Right renal cortex interstitium (tissue), 3 donors: ENCODE measurements at regions not wholly inside any gene's neighbourhood (a gene's known extent, or its start where the extent isn't known, plus 50 kb on each side); places are given as distances from the start of the nearest gene placed in this dataset.
"Not testable (repeated sequence)": the region's sequence is repeated elsewhere in the genome, so short reads cannot be mapped to it uniquely, and the experiment has no call there.

Source experiments
- DNase-seq, 3 donors: peaks; one replicate each; pipeline ENCODE4 v3.0.0-alpha.2; 2013; ENCODE audit warnings: low read depth in 3 of 3, low spot score in 2 of 3

DNA sequence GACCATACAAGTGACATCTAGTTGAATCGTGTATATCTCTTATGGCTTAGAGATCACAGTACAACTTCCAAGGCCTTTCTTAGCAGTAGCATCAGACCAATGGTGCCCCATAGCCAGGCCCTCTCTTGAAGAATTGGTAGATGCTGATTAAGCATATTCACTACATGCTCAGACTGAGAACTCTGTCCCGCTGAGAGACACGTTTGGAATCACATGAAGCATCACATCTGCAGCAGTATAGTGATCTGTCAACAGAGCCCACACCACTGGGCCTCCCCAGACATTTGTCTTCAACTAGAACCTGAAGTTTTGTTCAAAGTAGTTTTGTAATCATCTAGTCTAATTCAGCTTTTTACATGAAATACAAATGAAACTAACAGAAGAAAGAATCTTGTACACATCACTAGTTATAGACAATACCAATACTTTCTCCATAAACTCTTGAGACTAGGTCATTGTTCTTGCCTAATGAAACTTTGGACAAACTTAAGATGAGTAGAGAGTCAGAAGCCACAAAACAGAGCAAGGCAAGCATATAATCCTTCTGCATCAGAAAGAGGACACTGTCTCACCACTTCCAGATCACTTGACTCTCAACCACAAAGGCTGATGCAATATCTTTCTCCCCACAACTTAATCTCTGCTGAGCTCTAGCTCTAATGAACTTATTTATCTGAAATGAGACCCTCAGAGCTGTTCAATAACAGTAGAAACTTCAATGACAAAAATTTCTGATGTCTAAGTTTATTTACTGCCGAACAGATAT is 182.7 kb downstream of the TBX18 start:
- no peak for DNase-seq

GRCh38 chr6:84579404-84579803 is 185.0 kb downstream of the TBX18 start:
- DNase-seq: no peak

DNA sequence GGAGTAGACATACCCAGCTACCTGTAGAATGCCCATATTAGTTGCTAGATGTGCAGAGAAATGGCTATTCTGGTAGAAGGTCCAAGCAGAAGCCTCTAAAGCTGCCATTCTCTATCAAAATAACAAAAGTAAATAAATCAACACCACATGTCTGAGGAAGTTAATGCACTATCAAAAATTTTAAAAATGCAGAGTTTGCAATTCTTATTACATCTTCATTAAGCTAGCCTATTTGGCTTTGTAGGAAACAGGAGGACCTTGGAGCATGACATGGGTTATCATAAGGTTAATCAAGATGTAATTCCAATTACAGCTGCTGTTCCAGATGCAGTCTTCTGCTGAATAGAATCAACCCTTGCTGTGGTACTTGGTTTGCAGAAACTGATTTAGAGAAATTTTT is 188.4 kb downstream of the TBX18 start:
- DNase-seq: no peak

DNA sequence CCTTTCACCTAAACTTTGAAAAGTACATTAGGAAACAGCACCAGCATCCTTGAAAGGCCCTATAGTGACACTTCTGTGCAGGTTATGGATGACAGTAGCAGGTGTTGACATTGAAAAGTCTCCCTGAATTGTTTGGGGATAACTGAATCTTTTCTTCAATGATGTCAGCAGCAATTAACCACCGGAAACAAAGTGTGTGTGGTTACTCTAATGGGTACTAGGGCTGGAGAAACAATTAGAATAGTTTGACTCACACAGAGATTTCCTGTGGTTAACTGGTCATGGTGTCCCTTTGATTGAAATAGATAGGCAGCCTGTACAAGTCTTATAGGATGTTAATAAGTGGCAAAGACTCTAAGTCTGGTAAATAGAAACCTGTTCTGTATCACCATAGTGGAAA is 189.1 kb downstream of the TBX18 start:
- DNase-seq: no peak

- no peak for DNase-seq
These were observed 194.5 kb downstream of the TBX18 start for GRCh38 chr6:84569882-84570281.

DNA sequence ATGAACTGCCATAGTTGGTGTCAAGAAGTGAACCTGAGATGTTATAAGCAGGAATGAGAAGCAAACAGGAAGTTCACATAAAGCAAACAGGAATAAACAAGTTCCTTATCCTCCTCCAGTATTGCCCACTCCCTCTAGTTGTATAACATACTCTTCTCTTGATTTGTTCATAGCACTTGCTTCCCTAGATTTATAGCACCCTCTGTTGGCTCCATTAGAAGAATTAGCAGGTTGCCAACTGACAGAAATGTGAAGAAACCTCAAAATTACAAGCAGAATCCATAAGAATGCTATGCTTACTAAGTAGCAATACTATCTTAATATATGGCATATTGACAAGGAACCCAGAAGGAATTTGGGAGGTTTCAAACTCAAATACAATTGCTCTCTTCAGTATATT is 195.4 kb downstream of the TBX18 start:
- DNase-seq: no peak

GRCh38 chr6:84565718-84566117 is 198.7 kb downstream of the TBX18 start:
- DNase-seq: not testable (repeated sequence)

DNA sequence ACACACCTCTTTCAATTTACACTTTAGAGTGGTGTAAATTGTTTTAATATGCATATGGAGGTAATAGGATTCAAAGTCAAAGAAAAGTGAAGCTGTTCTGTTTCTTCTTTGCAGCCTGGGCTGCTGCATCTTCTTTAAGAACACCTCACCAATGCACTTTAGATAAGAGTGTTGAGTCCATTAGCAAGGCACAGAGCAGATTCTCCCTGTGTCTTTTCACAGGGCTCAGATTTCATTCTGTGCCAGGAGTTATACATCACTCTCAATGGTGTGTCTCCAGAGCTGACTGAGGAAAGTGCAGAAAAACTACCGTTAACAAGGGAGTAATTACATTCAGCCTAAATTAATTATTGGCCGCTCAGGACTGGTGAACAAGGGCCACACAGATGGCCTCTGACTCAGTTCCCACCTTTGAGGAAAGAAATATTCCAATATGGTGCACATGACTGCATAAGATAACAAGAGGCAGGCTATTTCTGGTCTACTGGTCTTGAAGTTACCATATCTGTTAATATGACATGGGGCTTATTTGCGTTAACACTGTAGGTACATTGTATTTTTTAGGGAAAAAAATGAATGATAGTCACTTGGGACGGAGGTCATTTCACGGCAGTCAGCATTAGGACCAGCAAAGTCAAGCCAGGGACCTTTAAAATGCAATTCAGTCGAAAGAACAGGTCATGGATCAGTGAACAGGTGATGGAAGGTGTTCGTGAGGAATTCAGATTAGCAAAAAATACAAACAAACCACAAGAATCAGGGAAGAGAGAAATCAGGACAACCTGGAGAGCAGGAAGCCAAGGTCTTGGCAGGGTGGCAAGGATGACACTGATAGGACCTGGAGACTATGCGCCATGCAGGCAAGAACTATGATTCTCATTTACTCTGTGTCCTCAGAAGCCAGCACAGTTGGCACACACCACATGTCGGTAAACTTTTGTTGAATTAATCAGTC is 203.7 kb downstream of the TBX18 start:
- DNase-seq: no peak

- DNase-seq: no peak
These were observed 207.7 kb downstream of the TBX18 start for GRCh38 chr6:84556541-84557335.

DNA sequence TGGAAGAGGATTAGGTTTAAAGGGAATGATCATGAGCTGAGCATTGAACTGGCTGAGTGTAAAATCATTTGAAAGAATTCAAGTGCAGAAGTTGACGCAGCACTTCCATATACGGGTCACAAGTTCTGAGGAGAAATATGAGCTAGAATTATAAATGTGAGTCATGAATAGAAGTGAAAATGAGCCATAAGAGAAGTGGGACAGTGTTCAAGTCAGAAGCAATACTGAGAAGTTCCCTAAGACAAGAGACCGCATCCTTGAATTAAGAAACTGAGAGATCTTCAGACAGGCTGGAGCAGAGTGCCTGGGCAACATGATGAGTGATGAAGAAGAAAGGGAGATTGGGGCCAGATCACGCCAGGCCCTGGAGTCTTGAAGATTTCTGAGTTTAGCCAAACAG is 209.7 kb downstream of the TBX18 start:
- no peak for DNase-seq

DNA sequence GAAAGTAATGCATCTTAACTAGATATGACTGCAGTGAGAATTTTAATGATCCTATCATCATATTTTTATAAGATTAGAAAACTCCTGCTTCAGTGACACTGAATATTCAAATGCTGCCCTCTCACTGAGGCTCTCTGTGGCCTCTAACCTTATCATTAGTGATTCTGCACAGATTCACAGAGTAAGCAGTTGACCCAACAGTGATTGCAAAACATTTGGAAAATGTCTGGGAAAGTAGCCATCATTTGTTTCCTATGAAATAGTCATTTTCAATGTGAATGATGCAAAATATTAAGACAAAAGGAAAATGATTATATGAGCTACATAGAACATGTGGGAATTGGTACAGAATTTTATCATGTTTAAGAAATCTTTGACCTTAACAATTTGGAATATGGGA is 210.3 kb downstream of the TBX18 start:
- DNase-seq: no peak

- no peak for DNase-seq
These were observed 210.9 kb downstream of the TBX18 start for GRCh38 chr6:84553527-84553926.

GRCh38 chr6:84551797-84552196 is 212.6 kb downstream of the TBX18 start:
- no peak for DNase-seq

GRCh38 chr6:84549917-84550316 is 214.5 kb downstream of the TBX18 start:
- no peak for DNase-seq

DNA sequence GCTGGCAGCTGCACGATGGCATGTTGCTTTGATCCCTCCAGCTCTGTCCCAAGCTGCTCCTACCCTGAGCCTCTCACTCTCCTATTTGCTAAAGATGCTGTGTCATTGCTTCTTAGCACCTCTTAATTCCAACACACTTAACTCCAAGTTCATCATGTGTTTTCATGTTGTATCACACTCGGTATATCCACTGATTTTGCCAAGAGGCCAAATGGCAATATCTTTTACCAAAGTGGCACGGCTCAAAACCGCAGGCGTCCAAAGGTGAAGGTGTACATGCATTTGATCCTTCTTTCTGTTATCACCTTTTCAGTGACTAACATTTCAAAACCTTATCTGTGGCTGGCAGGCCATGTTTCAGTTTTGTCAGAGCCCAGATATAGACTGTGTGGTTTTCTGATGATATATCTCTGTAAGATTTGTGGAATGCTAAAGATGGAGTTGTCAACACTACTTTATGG is 217.0 kb downstream of the TBX18 start:
- DNase-seq: no peak

GRCh38 chr6:84546427-84546914 is 217.9 kb downstream of the TBX18 start:
- DNase-seq: no peak

DNA sequence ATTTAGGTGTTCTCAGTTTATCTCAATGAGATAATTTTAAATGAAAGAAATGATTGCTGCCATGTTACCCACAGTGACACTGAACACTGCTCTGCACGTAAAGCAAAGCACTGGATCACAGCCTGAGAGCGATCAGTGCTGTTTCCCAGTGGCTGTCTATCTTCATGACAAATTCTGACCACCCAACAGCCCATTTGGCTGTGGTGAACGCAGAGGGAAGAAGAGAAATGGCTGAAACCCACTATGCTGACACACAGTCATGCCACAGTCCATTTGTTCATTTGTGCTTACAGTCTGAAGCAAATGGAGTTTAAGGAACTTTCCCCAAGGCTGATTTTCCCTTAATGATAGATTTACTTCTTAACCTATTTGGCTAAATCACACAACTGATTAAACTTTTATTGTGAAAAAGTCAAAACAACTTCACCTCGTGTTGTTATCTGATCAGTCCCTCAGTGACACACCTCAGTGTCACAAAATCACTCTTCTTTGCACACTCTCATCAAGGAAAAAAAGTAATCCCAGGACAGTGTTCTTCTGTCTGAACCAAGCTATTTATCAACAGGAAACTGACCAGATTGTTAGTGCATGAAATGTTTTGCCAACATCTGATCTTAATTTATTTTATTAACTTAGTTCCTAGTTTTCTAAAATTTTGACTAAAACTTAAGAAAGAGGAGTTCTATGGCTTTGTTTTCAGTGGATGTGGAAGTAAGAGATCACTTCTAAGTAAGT is 225.1 kb downstream of the TBX18 start:
- DNase-seq: no peak

DNA sequence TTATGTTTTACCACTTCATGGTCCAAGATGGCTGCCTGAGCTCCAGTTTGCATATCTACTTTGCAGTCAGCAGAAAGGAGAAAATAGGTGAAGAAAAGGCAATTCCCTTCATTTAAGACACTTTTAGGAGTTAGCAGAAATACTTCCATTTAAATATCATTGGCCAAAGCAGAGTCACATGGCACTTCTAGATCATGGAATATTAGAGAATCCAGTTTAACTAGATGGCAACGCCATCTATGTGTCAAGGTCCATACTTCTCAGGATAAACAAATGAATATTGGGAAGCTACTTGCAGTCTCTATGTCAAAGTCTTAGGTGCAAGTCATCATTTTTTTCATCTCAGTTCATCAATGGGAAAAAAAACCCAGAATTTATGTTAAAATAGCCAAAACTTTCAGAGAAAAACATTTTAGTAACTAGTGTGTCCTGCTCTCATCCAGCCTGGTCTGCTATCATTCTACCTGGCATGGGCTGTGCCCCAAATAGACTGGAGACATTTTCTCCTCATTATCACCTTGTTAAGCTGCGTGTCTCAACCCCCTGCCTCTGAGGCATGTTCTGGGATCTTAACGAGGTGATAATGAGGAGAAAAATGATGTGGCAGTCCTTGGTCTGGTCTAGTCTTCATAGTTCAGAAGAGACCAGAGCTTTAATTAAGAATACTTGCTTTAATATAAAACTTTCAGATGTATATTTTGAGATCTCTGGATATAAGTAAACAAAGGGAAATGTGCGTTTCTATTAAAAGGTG is 227.3 kb downstream of the TBX18 start:
- no peak for DNase-seq

DNA sequence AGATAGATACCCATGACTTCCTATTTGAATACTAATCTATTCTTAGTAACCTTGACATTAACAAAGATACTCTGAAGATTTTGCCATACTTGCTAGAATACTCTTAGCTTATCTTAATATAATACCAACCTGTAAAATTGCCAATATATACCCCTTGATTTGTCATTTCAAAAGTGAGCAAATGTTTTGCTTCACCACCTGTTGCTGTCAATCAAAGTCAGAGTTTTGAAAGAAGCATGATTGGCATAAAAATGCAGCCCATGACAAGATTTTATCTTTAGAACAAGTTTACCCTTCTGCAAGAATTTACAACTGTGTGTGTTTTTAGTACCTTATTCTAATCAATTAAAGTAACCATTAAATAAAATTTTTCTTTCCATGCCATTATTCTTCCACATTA is 236.2 kb downstream of the TBX18 start:
- DNase-seq: no peak
